ENCODE measurements at regions not wholly inside any gene's neighbourhood (a gene's known extent, or its start where the extent isn't known, plus 50 kb on each side); places are given as distances from the start of the nearest gene placed in this dataset.

DNA sequence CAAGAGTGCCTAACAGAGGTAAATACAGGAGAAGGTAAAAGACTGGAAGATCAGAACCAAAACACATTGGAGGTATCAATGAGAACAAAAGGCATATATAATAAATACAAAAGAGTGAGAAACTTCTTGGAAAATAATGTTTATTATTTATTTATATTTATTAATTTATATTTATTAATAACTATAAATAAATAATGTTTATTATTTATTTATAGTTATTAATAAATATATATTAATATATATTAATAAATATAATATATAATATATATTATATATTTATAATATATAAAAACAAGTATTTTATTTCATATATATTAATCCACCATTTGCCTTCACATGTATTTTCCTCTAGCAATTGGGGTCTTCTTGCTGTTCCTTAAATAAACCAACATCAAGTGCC, 391.9 kb downstream of the GPATCH2 start:
- no peak for DNase-seq (ENCODE audit: low spot score)
- in situ Hi-C loops (cut with HindIII; ENCODE audit: low sequenced_read_pairs), result no loop called here

DNA sequence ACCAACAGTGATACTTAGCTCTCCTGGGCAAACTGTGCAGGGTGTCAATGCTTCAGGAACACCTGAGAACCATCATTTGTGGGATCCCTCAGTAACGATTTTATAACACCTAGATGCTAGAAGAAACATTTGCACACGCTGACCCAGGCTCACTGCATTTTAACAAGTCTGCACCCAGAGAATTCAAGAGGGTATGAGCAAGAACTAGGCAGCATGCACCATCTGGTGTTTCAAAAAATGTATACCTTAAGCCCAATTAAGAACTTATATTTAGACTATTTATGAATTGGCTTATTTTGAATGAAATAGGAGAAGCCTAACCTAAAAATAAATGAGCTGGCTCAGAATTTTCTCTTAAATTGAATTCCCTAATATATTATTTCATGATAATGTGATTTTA, 400.5 kb downstream of the GPATCH2 start:
- DNase-seq (ENCODE audit: low spot score), result no peak
- in situ Hi-C loops (cut with HindIII; ENCODE audit: low sequenced_read_pairs), result no loop called here

- no peak for DNase-seq (ENCODE audit: low spot score)
- in situ Hi-C loops (cut with HindIII; ENCODE audit: low sequenced_read_pairs), result no loop called here
These were observed 402.2 kb downstream of the GPATCH2 start for GRCh38 chr1:217228689-217229088.

DNA sequence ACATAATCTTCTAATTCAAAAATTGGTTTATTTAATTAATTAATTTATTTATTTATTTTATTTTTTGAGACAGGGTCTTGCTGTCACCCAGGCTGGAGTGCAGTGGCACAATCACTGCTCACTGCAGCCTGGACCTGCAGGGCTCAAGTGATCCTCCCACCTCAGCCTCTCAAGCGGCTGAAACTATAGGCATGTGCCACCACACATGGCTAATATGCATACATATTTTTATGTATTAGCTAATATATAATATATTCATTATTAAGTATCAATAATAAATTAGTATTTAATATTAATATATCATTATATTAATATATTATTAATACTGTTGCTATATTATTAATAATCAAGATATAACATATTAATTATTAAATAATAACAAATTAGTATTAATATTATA, 406.7 kb downstream of the GPATCH2 start:
- no peak for DNase-seq (ENCODE audit: low spot score)
- in situ Hi-C loops (cut with HindIII; ENCODE audit: low sequenced_read_pairs), result no loop called here

GRCh38 chr1:217214551-217214950, 416.3 kb downstream of the GPATCH2 start:
- no peak for DNase-seq (ENCODE audit: low spot score)
- in situ Hi-C loops (cut with HindIII; ENCODE audit: low sequenced_read_pairs), result no loop called here

GRCh38 chr1:217211486-217211885, 419.4 kb downstream of the GPATCH2 start:
- in situ Hi-C loops (cut with HindIII; ENCODE audit: low sequenced_read_pairs), result no loop called here
- no peak for DNase-seq (ENCODE audit: low spot score)

GRCh38 chr1:217205578-217205977, 425.3 kb downstream of the GPATCH2 start:
- in situ Hi-C loops (cut with HindIII; ENCODE audit: low sequenced_read_pairs), result no loop called here
- DNase-seq (ENCODE audit: low spot score), result no peak

DNA sequence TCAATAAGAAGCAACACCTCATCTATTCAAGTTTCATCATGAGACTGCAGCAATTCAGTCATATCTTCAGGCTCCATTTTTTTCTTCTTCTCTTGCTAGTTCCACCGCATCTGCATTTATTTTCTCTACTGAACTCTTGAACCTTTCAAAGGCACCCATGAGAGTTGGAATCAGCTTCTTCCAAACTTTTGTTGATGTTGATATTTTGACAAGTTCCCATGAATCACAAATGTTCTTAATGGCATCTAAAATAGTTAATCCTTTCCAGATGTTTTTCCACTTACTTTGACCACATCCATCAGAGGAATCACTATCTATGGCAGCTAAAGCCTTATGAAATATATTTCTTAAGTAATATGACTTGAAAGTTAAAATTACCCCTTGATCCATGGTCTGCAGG, 434.3 kb downstream of the GPATCH2 start:
- DNase-seq (ENCODE audit: low spot score), result no peak
- in situ Hi-C loops (cut with HindIII; ENCODE audit: low sequenced_read_pairs), result no loop called here

- in situ Hi-C loops (cut with HindIII; ENCODE audit: low sequenced_read_pairs), result no loop called here
- no peak for DNase-seq (ENCODE audit: low spot score)
These were observed 437.7 kb downstream of the GPATCH2 start for GRCh38 chr1:217193151-217193550.

DNA sequence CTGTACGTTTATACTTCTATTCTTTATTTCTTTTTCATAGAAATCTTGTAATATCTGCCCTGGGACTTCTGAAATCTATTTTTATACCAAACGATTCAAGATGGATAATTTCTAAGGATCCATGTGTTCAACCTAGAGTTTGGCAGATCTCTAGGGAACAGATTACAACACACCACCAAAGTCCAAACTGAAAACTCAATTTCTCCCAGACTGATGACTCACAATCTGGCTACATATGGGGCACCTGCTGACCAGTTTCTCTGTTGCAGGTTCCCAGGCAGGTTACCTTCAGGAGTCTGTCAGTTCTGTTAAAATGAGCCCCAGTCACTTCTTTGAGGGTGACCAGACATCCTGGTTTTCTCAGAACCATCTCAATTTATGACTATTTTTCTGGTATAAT, 439.4 kb downstream of the GPATCH2 start:
- no peak for DNase-seq (ENCODE audit: low spot score)
- in situ Hi-C loops (cut with HindIII; ENCODE audit: low sequenced_read_pairs), result no loop called here

DNA sequence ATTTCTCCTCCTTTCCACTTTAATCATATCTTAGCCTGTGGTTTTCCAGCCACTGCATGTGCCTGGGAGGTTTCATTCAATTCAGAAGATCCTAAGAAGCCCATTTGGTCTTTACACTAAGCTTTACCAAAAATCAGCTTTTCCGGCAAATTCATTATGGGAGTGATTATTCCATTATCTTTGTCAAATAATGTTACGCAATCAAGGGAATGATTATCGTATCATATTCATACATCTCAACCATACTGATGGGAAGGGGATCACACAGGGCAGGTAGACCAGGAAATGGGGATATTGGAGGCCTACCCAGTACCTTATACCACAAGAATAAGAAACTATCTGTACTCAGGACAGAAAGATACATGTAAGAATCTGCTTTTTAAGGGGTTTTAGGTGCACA, 440.5 kb downstream of the GPATCH2 start:
- no peak for DNase-seq (ENCODE audit: low spot score)
- in situ Hi-C loops (cut with HindIII; ENCODE audit: low sequenced_read_pairs), result no loop called here

GRCh38 chr1:217189362-217189761, 441.5 kb downstream of the GPATCH2 start:
- in situ Hi-C loops (cut with HindIII; ENCODE audit: low sequenced_read_pairs), result no loop called here
- no peak for DNase-seq (ENCODE audit: low spot score)

DNA sequence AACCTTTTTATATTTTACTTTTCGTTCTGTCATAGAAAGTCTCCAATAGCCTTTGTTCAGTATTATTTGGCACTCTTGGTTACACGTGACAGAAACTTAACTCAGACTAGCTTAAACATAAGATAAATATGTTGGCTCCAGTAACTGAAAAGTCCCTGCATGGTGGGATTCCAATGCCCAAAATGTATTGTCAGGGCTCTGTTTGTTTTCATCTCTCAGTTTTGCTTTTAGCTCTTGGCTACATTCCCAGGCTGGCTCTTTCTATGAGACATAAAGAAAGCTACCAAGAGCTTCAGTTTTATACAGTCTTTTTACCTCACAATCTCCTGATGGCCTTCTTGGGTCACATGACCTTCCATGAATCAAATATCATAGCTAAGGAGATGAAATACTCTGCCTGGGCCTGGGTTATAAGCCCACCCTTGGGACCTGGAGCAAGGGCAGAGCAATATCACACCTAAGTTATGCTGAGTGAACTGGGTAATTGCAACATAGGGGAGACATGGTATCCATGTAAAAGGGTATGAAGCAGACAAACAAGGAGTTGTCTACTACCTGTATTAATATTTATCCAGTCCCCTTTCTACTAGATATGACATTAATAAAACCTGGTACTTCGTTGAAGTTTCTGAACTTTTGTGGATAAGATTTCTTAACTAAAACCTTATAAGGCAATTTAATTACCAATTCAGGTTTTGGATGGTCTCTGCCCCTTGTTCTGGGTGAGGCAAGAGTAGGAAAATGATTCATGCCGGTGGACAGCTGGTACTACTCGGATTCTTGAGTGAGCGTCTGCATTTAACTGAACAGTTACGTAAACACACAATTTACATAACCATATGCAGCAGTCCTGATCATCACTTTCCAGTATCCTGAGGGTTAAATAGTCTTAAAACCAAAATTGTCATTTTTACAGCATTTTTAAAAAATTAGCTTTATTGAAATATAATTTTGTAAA, 442.3 kb downstream of the GPATCH2 start:
- in situ Hi-C loops (cut with HindIII; ENCODE audit: low sequenced_read_pairs), result no loop called here
- no peak for DNase-seq (ENCODE audit: low spot score)

DNA sequence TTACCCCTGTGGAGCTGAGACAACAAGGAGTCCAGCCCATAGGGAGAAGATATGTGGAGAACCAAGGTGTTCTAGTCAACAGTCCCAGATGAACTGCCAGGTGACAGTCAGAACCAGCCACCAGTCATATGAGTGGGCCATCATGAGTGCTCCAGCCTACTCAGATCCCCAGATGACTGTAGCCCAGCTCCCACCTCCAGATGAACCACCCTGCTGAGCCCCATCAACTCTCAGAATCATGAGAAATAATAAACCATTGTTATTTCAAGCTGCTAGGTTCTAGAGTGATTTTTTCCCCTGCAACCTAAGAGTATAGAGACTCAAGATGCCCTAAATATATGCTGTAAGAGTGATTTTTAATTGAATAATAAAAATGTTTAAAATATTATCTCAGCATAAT, 444.2 kb downstream of the GPATCH2 start:
- in situ Hi-C loops (cut with HindIII; ENCODE audit: low sequenced_read_pairs), result no loop called here
- no peak for DNase-seq (ENCODE audit: low spot score)

DNA sequence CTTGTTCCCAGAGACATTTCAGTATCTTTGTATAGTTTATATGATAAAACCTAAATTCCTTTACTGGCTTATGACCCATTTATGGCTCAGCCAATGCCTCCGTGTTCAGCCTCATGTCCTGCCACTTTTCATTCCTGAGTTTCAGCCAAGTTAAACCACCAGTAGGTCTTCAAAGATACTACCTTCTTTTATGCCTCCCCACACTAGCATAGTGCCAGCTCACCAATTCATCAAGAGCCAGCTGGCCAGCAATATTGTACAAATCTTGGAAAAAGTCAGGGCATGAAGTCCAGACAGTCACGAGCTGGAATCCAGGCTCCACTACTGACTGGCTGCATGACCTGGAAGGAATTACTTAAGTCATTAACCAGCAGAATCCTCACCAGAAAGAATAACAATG, 446.0 kb downstream of the GPATCH2 start:
- in situ Hi-C loops (cut with HindIII; ENCODE audit: low sequenced_read_pairs), result no loop called here
- no peak for DNase-seq (ENCODE audit: low spot score)

GRCh38 chr1:217182992-217183391, 447.9 kb downstream of the GPATCH2 start:
- in situ Hi-C loops (cut with HindIII; ENCODE audit: low sequenced_read_pairs), result no loop called here
- DNase-seq (ENCODE audit: low spot score), result no peak

DNA sequence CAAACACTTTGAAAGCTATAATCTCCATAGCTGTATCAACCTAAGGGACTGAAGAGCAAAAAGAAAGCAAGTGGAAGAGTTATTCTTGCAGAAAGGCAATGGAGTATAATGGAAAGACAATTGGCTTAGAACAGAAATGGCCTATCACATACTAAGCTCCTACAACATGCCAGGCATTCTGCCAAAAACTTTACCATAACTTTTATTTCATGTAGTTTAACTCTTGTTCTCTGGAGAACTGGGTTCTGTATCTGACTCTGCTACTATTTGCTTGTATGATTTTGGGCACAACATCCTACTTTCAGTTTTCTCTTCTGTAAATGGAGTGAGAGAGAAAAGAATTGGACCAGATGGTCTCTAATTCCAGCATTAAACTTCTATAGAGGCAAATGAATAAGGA, 449.1 kb downstream of the GPATCH2 start:
- no peak for DNase-seq (ENCODE audit: low spot score)
- in situ Hi-C loops (cut with HindIII; ENCODE audit: low sequenced_read_pairs), result no loop called here

DNA sequence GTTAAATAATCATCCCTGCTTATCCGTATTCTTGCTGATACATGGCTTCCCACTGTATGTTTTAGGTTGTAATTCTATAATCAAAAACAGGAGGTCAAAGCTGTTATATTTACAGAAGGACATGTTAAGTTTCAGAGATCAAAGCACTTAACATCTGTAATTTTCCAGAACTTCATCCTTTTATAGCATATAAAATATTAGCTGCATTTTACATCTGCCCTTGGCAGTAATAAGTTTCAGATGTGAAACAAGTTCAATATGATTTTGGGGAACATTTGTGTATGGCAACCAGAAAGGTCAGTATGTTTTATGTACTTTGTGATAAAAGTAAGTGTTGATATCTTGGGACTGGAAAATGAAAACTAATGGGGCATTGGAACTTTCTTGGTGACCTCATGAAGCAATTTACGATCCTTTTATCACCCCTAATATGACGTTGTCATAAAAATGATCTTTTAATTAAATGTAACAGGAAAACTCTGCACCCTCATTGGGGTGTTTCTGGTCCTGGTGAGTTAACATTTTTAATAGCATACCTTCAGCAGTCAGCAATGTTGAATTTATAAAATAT, 449.6 kb downstream of the GPATCH2 start:
- DNase-seq (ENCODE audit: low spot score), result no peak
- in situ Hi-C loops (cut with HindIII; ENCODE audit: low sequenced_read_pairs), result no loop called here

- in situ Hi-C loops (cut with HindIII; ENCODE audit: low sequenced_read_pairs), result no loop called here
- no peak for DNase-seq (ENCODE audit: low spot score)
These were observed 450.4 kb downstream of the GPATCH2 start for GRCh38 chr1:217180443-217180842.

DNA sequence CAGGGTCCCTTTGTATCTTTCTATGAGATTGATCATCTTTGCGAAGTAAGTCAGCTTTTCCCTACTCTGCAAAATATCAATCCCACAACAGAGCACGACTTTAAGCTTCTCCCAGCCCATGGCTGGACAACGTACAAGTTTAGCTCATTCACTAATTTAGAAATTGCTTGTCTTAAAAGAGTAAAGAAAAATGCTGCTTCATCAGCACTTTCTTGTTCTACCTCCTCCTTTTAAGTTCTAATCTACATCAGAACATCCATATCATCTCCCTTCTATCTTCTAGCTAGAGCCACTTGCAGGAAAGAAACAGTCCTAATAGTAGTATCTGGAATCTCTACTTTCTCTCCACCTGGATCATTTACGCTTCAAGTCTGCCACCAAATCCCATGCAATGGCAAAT, 441.2 kb upstream of the ESRRG start:
- no peak for DNase-seq (ENCODE audit: low spot score)
- in situ Hi-C loops (cut with HindIII; ENCODE audit: low sequenced_read_pairs), result no loop called here

- DNase-seq (ENCODE audit: low spot score), result no peak
- in situ Hi-C loops (cut with HindIII; ENCODE audit: low sequenced_read_pairs), result no loop called here
These were observed 430.1 kb upstream of the ESRRG start for GRCh38 chr1:217153361-217153760.

Data from G401 (cell line).